A549 (cell line): ENCODE measurements at regions not wholly inside any gene's neighbourhood (a gene's known extent, or its start where the extent isn't known, plus 50 kb on each side); places are given as distances from the start of the nearest gene placed in this dataset.
"Not testable (repeated sequence)": the region's sequence is repeated elsewhere in the genome, so short reads cannot be mapped to it uniquely, and the experiment has no call there.

Experiments
- CBX2 ChIP-seq: fragments of 200-600 bp; sonication (generic); IDR thresholded peaks from 2 replicates; pipeline ENCODE4 v1.6.1; 2016; ENCODE audit warnings: low read depth, mild to moderate bottlenecking, borderline replicate concordance
- CBX8 ChIP-seq: fragments of 200-600 bp; sonication (generic); IDR thresholded peaks from 2 replicates; pipeline ENCODE4 v1.6.1; 2016
- CTCF ChIP-seq: fragments of >200 bp; sonication (Bioruptor Twin); formaldehyde crosslinking; IDR thresholded peaks from 3 replicates; pipeline ENCODE4 v1.5.1; 2016
- EP300 ChIP-seq, 2 experiments: fragments of >200 bp; sonication (Bioruptor Twin); formaldehyde crosslinking; IDR thresholded peaks; 2 replicates in 1 of 2; 3 replicates in 1 of 2; pipeline ENCODE4 v1.6.1; 2016 to 2017
- HDAC2 ChIP-seq: fragments of 200-600 bp; sonication (generic); IDR thresholded peaks from 2 replicates; pipeline ENCODE4 v1.6.1; 2016
- RFX5 ChIP-seq: fragments of 450-650 bp; IDR thresholded peaks from 2 replicates; pipeline ENCODE4 v1.7.1; 2014; ENCODE audit warnings: antibody characterized with exemption, mild to moderate bottlenecking, moderate library complexity
- SMC3 ChIP-seq: fragments of >200 bp; sonication (Bioruptor Twin); formaldehyde crosslinking; IDR thresholded peaks from 3 replicates; pipeline ENCODE4 v1.6.1; 2018; ENCODE audit warnings: inconsistent platforms
- TF ChIP-seq, protein P1 (sequence below): IDR thresholded peaks from 2 replicates; pipeline ENCODE4 v1.6.1; 2012
- TF ChIP-seq, protein P2 (sequence below): fragments of 150-350 bp; IDR thresholded peaks from 2 replicates; pipeline ENCODE4 v1.6.1; 2014; ENCODE audit warnings: low read depth, mild to moderate bottlenecking, low read length

DNA sequence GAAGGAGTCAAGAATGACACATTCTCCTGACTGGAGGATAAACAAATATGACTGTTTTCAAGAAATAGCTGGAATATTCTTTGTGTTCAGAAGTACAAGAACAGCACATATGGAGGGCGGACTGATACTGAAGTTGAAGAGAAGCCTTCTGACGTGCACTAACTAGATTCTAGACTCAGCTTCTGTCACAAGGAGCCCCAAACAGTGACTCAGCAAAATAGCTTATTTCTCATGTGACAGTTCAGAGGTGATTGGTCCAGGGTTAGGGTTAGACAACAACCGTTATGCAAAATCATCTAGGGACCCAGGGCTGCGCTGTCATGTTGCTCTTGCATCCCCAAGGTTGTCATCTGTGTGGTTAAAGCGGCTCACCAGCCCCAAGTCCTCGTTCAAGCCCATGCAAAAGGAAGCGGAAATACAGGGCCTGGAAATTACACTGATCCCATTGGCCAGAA is 76.6 kb downstream of the LAT start:
- TF ChIP-seq HDAC2; EP300 (IDR thresholded peaks at IDR 0.05); RFX5; CTCF; CBX2; CBX8; SMC3: not testable (repeated sequence)
- TF ChIP-seq, protein P1, sequence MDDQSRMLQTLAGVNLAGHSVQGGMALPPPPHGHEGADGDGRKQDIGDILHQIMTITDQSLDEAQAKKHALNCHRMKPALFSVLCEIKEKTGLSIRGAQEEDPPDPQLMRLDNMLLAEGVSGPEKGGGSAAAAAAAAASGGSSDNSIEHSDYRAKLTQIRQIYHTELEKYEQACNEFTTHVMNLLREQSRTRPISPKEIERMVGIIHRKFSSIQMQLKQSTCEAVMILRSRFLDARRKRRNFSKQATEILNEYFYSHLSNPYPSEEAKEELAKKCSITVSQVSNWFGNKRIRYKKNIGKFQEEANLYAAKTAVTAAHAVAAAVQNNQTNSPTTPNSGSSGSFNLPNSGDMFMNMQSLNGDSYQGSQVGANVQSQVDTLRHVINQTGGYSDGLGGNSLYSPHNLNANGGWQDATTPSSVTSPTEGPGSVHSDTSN = not testable (repeated sequence)
- TF ChIP-seq, protein P2, sequence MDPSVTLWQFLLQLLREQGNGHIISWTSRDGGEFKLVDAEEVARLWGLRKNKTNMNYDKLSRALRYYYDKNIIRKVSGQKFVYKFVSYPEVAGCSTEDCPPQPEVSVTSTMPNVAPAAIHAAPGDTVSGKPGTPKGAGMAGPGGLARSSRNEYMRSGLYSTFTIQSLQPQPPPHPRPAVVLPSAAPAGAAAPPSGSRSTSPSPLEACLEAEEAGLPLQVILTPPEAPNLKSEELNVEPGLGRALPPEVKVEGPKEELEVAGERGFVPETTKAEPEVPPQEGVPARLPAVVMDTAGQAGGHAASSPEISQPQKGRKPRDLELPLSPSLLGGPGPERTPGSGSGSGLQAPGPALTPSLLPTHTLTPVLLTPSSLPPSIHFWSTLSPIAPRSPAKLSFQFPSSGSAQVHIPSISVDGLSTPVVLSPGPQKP = not testable (repeated sequence)
